H1 (cell line): ENCODE measurements at regions not wholly inside any gene's neighbourhood (a gene's known extent, or its start where the extent isn't known, plus 50 kb on each side); places are given as distances from the start of the nearest gene placed in this dataset.

ENCODE experiments used
- CTCF ChIA-PET: fragments of 300-600 bp; sonication (Branson Sonifier 250); formaldehyde crosslinking; loops from one replicate; lab custom pipeline; 2021; ENCODE audit not compliant: partially characterized antibody; lab: Charles Lee
- POLR2A ChIA-PET: fragments of 300-600 bp; sonication (Branson Sonifier 250); formaldehyde crosslinking; loops from one replicate; lab custom pipeline; 2021; ENCODE audit warnings: inconsistent platforms; ENCODE audit not compliant: partially characterized antibody; lab: Charles Lee
- DNase-seq, 2 experiments: peaks; one replicate each; pipeline versions ENCODE4 v3.0.0 to v3.0.0-alpha.2; 2010 to 2022; ENCODE audit warnings: low spot score in 2 of 2, low read depth in 1 of 2, mixed read lengths in 1 of 2
- FAIRE-seq: peaks from 2 replicates; lab custom pipeline; 2011; peaks lifted over from hg19 to GRCh38; lab: Jason Lieb, UNC
- H2AFZ ChIP-seq: 2 replicates; pipeline ENCODE4 v1.8.1; 2012; ENCODE audit warnings: low read length, inconsistent platforms
- H2AK5ac ChIP-seq: 2 replicates; pipeline ENCODE4 v1.6.1; 2013; ENCODE audit warnings: low read depth, low read length
- H2BK120ac ChIP-seq: replicated peaks from 2 replicates; pipeline ENCODE3; 2013; ENCODE audit warnings: low read depth, low read length, inconsistent platforms
- H2BK12ac ChIP-seq: 2 replicates; pipeline ENCODE4 v1.6.1; 2013; ENCODE audit warnings: low read depth, low read length
- H2BK15ac ChIP-seq: 2 replicates; pipeline ENCODE4 v1.6.1; 2013; ENCODE audit warnings: low read length
- H2BK20ac ChIP-seq: 2 replicates; pipeline ENCODE4 v1.6.1; 2013; ENCODE audit warnings: low read length
- H2BK5ac ChIP-seq: 2 replicates; pipeline ENCODE4 v1.6.1; 2013; ENCODE audit warnings: low read depth, low read length
- H3K14ac ChIP-seq: 2 replicates; pipeline ENCODE4 v1.6.1; 2013; ENCODE audit warnings: inconsistent platforms; ENCODE audit not compliant: insufficient read length
- H3K18ac ChIP-seq: 2 replicates; pipeline ENCODE4 v1.6.1; 2013; ENCODE audit warnings: low read length; ENCODE audit errors: extremely low read depth
- H3K23ac ChIP-seq: 2 replicates; pipeline ENCODE4 v1.6.1; 2013; ENCODE audit warnings: inconsistent platforms; ENCODE audit not compliant: insufficient read length
- H3K23me2 ChIP-seq: 2 replicates; pipeline ENCODE4 v1.6.1; 2013; ENCODE audit warnings: low read depth, low read length
- H3K27ac ChIP-seq: 2 replicates; pipeline ENCODE4 v1.6.1; 2011; ENCODE audit warnings: low read depth, low read length, inconsistent platforms
- H3K27me3 ChIP-seq, 4 experiments: replicated peaks in 1 of 4; 1 replicate in 1 of 4; 2 replicates in 3 of 4; pipeline versions ENCODE4 v1.6.1 to v1.8.1; 2011 to 2013; ENCODE audit warnings: low read length in 3 of 4, mild to moderate bottlenecking in 3 of 4, inconsistent platforms in 2 of 4, mixed read lengths in 2 of 4, moderate library complexity in 1 of 4; ENCODE audit not compliant: control insufficient read depth in 3 of 4, insufficient read depth in 3 of 4; ENCODE audit errors: extremely low read depth in 1 of 4
- H3K36me3 ChIP-seq, 4 experiments: 2 replicates each; pipeline versions ENCODE4 v1.6.1 to v1.8.1; 2011 to 2013; ENCODE audit warnings: mild to moderate bottlenecking in 4 of 4, low read length in 3 of 4, moderate library complexity in 2 of 4, control low read depth in 1 of 4, inconsistent platforms in 1 of 4; ENCODE audit not compliant: insufficient read depth in 4 of 4, control insufficient read depth in 2 of 4
- H3K4ac ChIP-seq: replicated peaks from 2 replicates; pipeline ENCODE3; 2013; ENCODE audit warnings: low read length, low read depth, mixed read lengths, inconsistent platforms; ENCODE audit not compliant: insufficient read length
- H3K4me1 ChIP-seq, 4 experiments: replicated peaks in 1 of 4; 1 replicate in 1 of 4; 2 replicates in 3 of 4; pipeline versions ENCODE4 v1.6.1 to v1.8.1; 2011 to 2013; ENCODE audit warnings: low read length in 3 of 4, inconsistent platforms in 2 of 4, mixed read lengths in 1 of 4; ENCODE audit not compliant: insufficient read depth in 4 of 4, control insufficient read depth in 3 of 4
- H3K4me2 ChIP-seq, 2 experiments: 2 replicates each; pipeline versions ENCODE4 v1.6.1 to v1.8.1; 2011 to 2013; ENCODE audit warnings: low read depth in 2 of 2, low read length in 2 of 2, control low read depth in 1 of 2, inconsistent platforms in 1 of 2, mild to moderate bottlenecking in 1 of 2; ENCODE audit not compliant: insufficient read depth in 1 of 2
- H3K4me3 ChIP-seq, 4 experiments: fragments of 200-600, 300-600 bp in 1 of 4; sonication (generic), shearing (Covaris generic), sonication (Bioruptor Twin) in 1 of 4; 2 replicates each; pipeline versions ENCODE4 v1.5.1 to v1.8.1; 2011 to 2016; ENCODE audit warnings: low read length in 4 of 4, low read depth in 3 of 4, control low read depth in 2 of 4, inconsistent platforms in 2 of 4, mild to moderate bottlenecking in 2 of 4, mixed read lengths in 1 of 4, moderate library complexity in 1 of 4; ENCODE audit not compliant: insufficient read depth in 2 of 4; ENCODE audit errors: extremely low read depth in 1 of 4
- H3K56ac ChIP-seq: replicated peaks from 2 replicates; pipeline ENCODE3; 2013; ENCODE audit warnings: low read depth, mild to moderate bottlenecking, mixed read lengths, low read length, inconsistent platforms; ENCODE audit not compliant: insufficient read length
- H3K79me1 ChIP-seq: 2 replicates; pipeline ENCODE4 v1.6.1; 2013; ENCODE audit warnings: low read depth, low read length, control low read depth
- H3K79me2 ChIP-seq, 2 experiments: 2 replicates each; pipeline versions ENCODE4 v1.6.1 to v1.8.1; 2012 to 2013; ENCODE audit warnings: low read length in 2 of 2, mild to moderate bottlenecking in 2 of 2, inconsistent platforms in 1 of 2; ENCODE audit not compliant: insufficient read depth in 2 of 2, control insufficient read depth in 1 of 2
- H3K9ac ChIP-seq, 4 experiments: replicated peaks in 1 of 4; 1 replicate in 1 of 4; 2 replicates in 3 of 4; pipeline versions ENCODE4 v1.6.1 to v1.8.1; 2011 to 2013; ENCODE audit warnings: low read depth in 3 of 4, low read length in 3 of 4, control low read depth in 2 of 4, mild to moderate bottlenecking in 2 of 4, moderate library complexity in 2 of 4, inconsistent platforms in 1 of 4; ENCODE audit errors: extremely low read depth in 1 of 4
- H3K9me3 ChIP-seq, 2 experiments: 2 replicates each; pipeline versions ENCODE4 v1.6.1 to v1.8.1; 2012 to 2013; ENCODE audit warnings: mild to moderate bottlenecking in 2 of 2, moderate library complexity in 2 of 2, control low read depth in 1 of 2, inconsistent platforms in 1 of 2, low read depth in 1 of 2, low read length in 1 of 2, mixed read lengths in 1 of 2; ENCODE audit not compliant: insufficient read depth in 2 of 2
- H4K20me1 ChIP-seq, 2 experiments: replicated peaks in 1 of 2; 2 replicates each; pipeline versions ENCODE3 to v1.8.1; 2011 to 2013; ENCODE audit warnings: inconsistent platforms in 2 of 2, low read length in 2 of 2, mild to moderate bottlenecking in 1 of 2; ENCODE audit not compliant: insufficient read depth in 2 of 2, control insufficient read depth in 1 of 2
- H4K5ac ChIP-seq: 2 replicates; pipeline ENCODE4 v1.6.1; 2013; ENCODE audit warnings: low read length, low read depth, mixed read lengths, inconsistent platforms; ENCODE audit not compliant: insufficient read length
- H4K8ac ChIP-seq: 2 replicates; pipeline ENCODE4 v1.8.0; 2013; ENCODE audit warnings: mild to moderate bottlenecking, moderate library complexity, low read length, inconsistent platforms; ENCODE audit not compliant: insufficient read depth; ENCODE audit errors: extremely low read depth
- H4K91ac ChIP-seq: replicated peaks from 2 replicates; pipeline ENCODE3; 2013; ENCODE audit warnings: low read length, mixed read lengths, inconsistent platforms; ENCODE audit not compliant: insufficient read length
- ASH2L ChIP-seq: fragments of 200-600, 300-600 bp; sonication (generic); IDR thresholded peaks from one replicate; pipeline ENCODE4 v1.7.1; 2017; ENCODE audit warnings: low read length
- CBX5 ChIP-seq: fragments of 300-800, 300-1000 bp; sonication (generic); IDR thresholded peaks from 2 replicates; pipeline ENCODE4 v1.7.1; 2016; ENCODE audit warnings: antibody characterized with exemption, low read length, low read depth
- CHD1 ChIP-seq: IDR thresholded peaks from 2 replicates; pipeline ENCODE4 v1.6.1; 2012; ENCODE audit warnings: low read depth, low read length, improper control_type of control experiment
- CREB1 ChIP-seq: IDR thresholded peaks from 2 replicates; pipeline ENCODE4 v1.6.1; 2012; ENCODE audit warnings: inconsistent platforms
- E2F6 ChIP-seq: IDR thresholded peaks from 2 replicates; pipeline ENCODE4 v1.6.1; 2012; ENCODE audit warnings: inconsistent platforms
- KDM5A ChIP-seq: fragments of 200-600 bp; IDR thresholded peaks from 2 replicates; pipeline ENCODE4 v1.7.1; 2012; ENCODE audit warnings: mild to moderate bottlenecking, low read length, inconsistent platforms, mixed read lengths
- NANOG ChIP-seq: IDR thresholded peaks from 2 replicates; pipeline ENCODE4 v1.6.1; 2011; ENCODE audit warnings: low read length, low read depth, mild to moderate bottlenecking, inconsistent platforms; ENCODE audit not compliant: insufficient read depth, poor library complexity, severe bottlenecking
- POLR2AphosphoS5 ChIP-seq: IDR thresholded peaks from 2 replicates; pipeline ENCODE4 v1.6.1; 2011; ENCODE audit warnings: low read depth, low read length
- SIN3A ChIP-seq, 2 experiments: IDR thresholded peaks in 1 of 2; conservative IDR thresholded peaks in 1 of 2; 2 replicates each; pipeline ENCODE4 v1.6.1; 2011 to 2012; ENCODE audit warnings: low read length in 2 of 2, improper control_type of control experiment in 1 of 2, low read depth in 1 of 2, mild to moderate bottlenecking in 1 of 2
- SP4 ChIP-seq: IDR thresholded peaks from 2 replicates; pipeline ENCODE4 v1.6.1; 2012; ENCODE audit warnings: low read length, inconsistent platforms
- YY1 ChIP-seq: IDR thresholded peaks from 2 replicates; pipeline ENCODE4 v1.6.1; 2011; ENCODE audit warnings: low read depth, mild to moderate bottlenecking, low read length
- ZNF274 ChIP-seq: IDR thresholded peaks from 2 replicates; pipeline ENCODE4 v1.7.0; 2012; ENCODE audit warnings: low read length, borderline replicate concordance; ENCODE audit errors: extremely low read depth
- WGBS, 2 experiments: shearing (Covaris generic) in 1 of 2; methylation state at CpG; one replicate each; pipeline versions ENCODE4 v1.1.6 to v1.1.7; 2013 to 2015; ENCODE audit warnings: low lambda C conversion rate in 2 of 2, mixed read lengths in 2 of 2, inconsistent platforms in 1 of 2, low coverage in 1 of 2, missing lambda C conversion rate in 1 of 2; ENCODE audit not compliant: insufficient replicate concordance in 2 of 2, insufficient coverage in 1 of 2, insufficient read length in 1 of 2; ENCODE audit errors: extremely low coverage in 1 of 2, missing lambda C conversion rate in 1 of 2; 5-methylcytosine and 5-hydroxymethylcytosine counted together
- TF ChIP-seq, protein P1 (sequence below), 3 experiments: IDR thresholded peaks; 1 replicate in 2 of 3; 2 replicates in 1 of 3; pipeline versions ENCODE4 v1.5.1 to v1.6.1; 2011; ENCODE audit warnings: low read length in 3 of 3, mild to moderate bottlenecking in 3 of 3, inconsistent platforms in 2 of 3, low read depth in 1 of 3, moderate library complexity in 1 of 3; ENCODE audit not compliant: insufficient read depth in 1 of 3; ENCODE audit errors: control extremely low read depth in 1 of 3

- Histone ChIP-seq H2AK5ac (no peak overlapping the region), H3K9me3 (no peaks in the 10 kb centered on the region), H3K79me1 (no peaks in the 10 kb centered on the region), H2AFZ (no peak overlapping the region), H2BK20ac (no peak overlapping the region), H3K4ac (no peak overlapping the region), H4K91ac (no peak overlapping the region), H3K36me3 (no peaks in the 10 kb centered on the region), H3K9ac (no peak overlapping the region), H3K23me2 (no peaks in the 10 kb centered on the region), H3K27ac (no peak overlapping the region), H3K18ac (no peak overlapping the region), H2BK15ac (no peak overlapping the region), H4K8ac (no peak overlapping the region), H3K4me2 (no peak overlapping the region), H3K4me1 (no peaks in the 10 kb centered on the region), H3K23ac (no peak overlapping the region), H2BK120ac (no peak overlapping the region), H3K56ac (no peak overlapping the region), H3K79me2 (no peaks in the 10 kb centered on the region), H3K27me3 (no peaks in the 10 kb centered on the region), H3K14ac (no peak overlapping the region), H4K5ac (no peak overlapping the region), H2BK5ac (no peak overlapping the region), H4K20me1 (no peaks in the 10 kb centered on the region), H2BK12ac (no peak overlapping the region), H3K4me3 (no peak overlapping the region)
- no peak for DNase-seq
- ChIA-PET POLR2A (interaction anchor here (0.8 kb wide), 1 partner anchor 11 kb away, joined by 3 read pairs; no protein-coding TSS in a partner anchor), CTCF (no interaction called here)
- WGBS, 2 experiments: 89% methylated on average over 2 of the region's 2 CpGs; no CpG with 5 or more reads in 1 of the 2 experiments
- no peak for FAIRE-seq
- no peak for TF ChIP-seq E2F6
- TF ChIP-seq CBX5: no peak
- TF ChIP-seq CREB1: no peak
- TF ChIP-seq SIN3A (conservative IDR thresholded peaks at IDR 0.05 in 1 of 2, IDR thresholded peaks at IDR 0.05 in 1 of 2; ENCODE audit: low read depth in 1 of 2, low read length in 2 of 2): no peak
- TF ChIP-seq CHD1: no peak
- TF ChIP-seq ZNF274: no peak
- TF ChIP-seq NANOG: no peak
- TF ChIP-seq YY1: no peak
- no peak for TF ChIP-seq SP4
- no peak for TF ChIP-seq ASH2L
- TF ChIP-seq, protein P1, sequence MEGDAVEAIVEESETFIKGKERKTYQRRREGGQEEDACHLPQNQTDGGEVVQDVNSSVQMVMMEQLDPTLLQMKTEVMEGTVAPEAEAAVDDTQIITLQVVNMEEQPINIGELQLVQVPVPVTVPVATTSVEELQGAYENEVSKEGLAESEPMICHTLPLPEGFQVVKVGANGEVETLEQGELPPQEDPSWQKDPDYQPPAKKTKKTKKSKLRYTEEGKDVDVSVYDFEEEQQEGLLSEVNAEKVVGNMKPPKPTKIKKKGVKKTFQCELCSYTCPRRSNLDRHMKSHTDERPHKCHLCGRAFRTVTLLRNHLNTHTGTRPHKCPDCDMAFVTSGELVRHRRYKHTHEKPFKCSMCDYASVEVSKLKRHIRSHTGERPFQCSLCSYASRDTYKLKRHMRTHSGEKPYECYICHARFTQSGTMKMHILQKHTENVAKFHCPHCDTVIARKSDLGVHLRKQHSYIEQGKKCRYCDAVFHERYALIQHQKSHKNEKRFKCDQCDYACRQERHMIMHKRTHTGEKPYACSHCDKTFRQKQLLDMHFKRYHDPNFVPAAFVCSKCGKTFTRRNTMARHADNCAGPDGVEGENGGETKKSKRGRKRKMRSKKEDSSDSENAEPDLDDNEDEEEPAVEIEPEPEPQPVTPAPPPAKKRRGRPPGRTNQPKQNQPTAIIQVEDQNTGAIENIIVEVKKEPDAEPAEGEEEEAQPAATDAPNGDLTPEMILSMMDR (IDR thresholded peaks at IDR 0.05; ENCODE audit: control extremely low read depth in 1 of 3, insufficient read depth in 1 of 3, low read depth in 1 of 3, low read length in 3 of 3): no peak
- no peak for TF ChIP-seq KDM5A
- TF ChIP-seq POLR2AphosphoS5: no peak
Measured at GRCh38 chr9:11577522-11577921, 964.7 kb upstream of the PTPRD start.
